ENCODE measurements at regions not wholly inside any gene's neighbourhood (a gene's known extent, or its start where the extent isn't known, plus 50 kb on each side); places are given as distances from the start of the nearest gene placed in this dataset.

DNA sequence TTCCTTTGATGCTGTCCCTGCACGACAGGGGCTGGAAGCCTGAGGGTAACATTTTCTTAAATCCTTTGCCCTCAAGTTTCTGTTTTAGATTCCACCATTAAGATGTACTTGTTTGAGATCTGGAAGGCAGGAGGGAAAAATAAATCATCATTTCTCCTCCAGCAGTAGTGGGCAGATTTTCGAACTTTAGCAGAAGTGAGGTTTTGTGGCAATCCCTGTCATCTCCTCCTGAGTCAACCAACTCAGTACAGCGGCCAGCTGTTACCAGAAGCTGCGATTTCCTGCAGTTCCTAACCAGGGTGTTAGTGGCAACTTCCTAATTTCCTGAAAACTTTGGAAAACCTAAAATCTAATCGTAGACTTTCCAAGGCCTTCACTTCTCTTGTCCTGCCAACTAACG lies 517.2 kb upstream of the ACVR2A start:
- H3K27me3 ChIP-seq: no peaks in the 10 kb centered on the region
- WGBS, 2 donors: 49 to 78% methylated on average over 6 of the region's 6 CpGs
- H3K36me3 ChIP-seq: no peaks in the 10 kb centered on the region
- no peaks in the 10 kb centered on the region for H3K4me1 ChIP-seq
- no peak for DNase-seq
- H3K27ac ChIP-seq: no peak overlapping the region
- H3K9me3 ChIP-seq: no peaks in the 10 kb centered on the region
- H3K4me3 ChIP-seq: no peak overlapping the region
- intact Hi-C loops (cut with DNase I): no loop called here
- TF ChIP-seq POLR2AphosphoS5 (IDR thresholded peaks at IDR 0.05) (no peak), EP300 (IDR thresholded peaks at IDR 0.05) (no peak), CTCF (IDR thresholded peaks at IDR 0.05) (no peak), POLR2A (IDR thresholded peaks at IDR 0.05) (no peak)

- TF ChIP-seq POLR2AphosphoS5 (IDR thresholded peaks at IDR 0.05) (no peak), EP300 (IDR thresholded peaks at IDR 0.05) (no peak), CTCF (IDR thresholded peaks at IDR 0.05) (no peak), POLR2A (IDR thresholded peaks at IDR 0.05) (no peak)
Observed at GRCh38 chr2:147325990-147326389, 518.8 kb upstream of the ACVR2A start.

DNA sequence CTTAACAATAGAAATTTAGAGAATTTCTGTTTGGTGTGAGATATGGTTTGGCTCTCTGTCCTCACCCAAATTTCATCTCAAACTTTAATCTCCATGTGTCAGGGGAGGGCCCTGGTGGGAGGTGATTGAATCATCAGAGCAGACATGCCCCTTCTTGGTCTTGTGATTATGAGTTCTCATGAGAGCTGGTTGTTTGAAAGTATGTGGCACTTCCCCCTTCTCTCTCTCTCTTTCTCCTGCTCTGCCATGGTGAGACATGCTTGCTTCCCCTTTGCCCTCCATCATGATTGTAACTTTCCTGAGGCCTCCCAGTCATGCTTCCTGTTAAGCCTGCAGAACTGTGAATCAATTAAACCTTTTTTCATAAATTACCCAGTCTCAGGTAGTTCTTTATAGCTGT lies 524.7 kb upstream of the ACVR2A start:
- intact Hi-C loops (cut with DNase I): no loop called here
- no peak overlapping the region for H3K27ac ChIP-seq
- H3K27me3 ChIP-seq: no peaks in the 10 kb centered on the region

More at GRCh38 chr2:147325990-147326389, 518.8 kb upstream of the ACVR2A start:
- no peak overlapping the region for H3K4me3 ChIP-seq
- no peak overlapping the region for H3K27ac ChIP-seq
- intact Hi-C loops (cut with DNase I): no loop called here
- no peak for DNase-seq
- H3K36me3 ChIP-seq: no peaks in the 10 kb centered on the region
- no peaks in the 10 kb centered on the region for H3K9me3 ChIP-seq
- no peaks in the 10 kb centered on the region for H3K27me3 ChIP-seq
- H3K4me1 ChIP-seq: no peaks in the 10 kb centered on the region
- WGBS, 2 donors: 8 to 43% methylated on average over 1 of the region's 1 CpG

GRCh38 chr2:147311058-147311430 lies 533.8 kb upstream of the ACVR2A start:
- H3K9me3 ChIP-seq: no peaks in the 10 kb centered on the region
- no peaks in the 10 kb centered on the region for H3K4me1 ChIP-seq
- no peaks in the 10 kb centered on the region for H3K27me3 ChIP-seq
- H3K36me3 ChIP-seq: no peaks in the 10 kb centered on the region
- no peak overlapping the region for H3K4me3 ChIP-seq
- intact Hi-C loops (cut with DNase I): no loop called here
- H3K27ac ChIP-seq: no peak overlapping the region
- no peak for TF ChIP-seq CTCF (IDR thresholded peaks at IDR 0.05)
- no peak for TF ChIP-seq EP300 (IDR thresholded peaks at IDR 0.05)
- WGBS, 2 donors: 16 to 47% methylated on average over 3 of the region's 3 CpGs
- DNase-seq: no peak

More for the DNA sequence above, 524.7 kb upstream of the ACVR2A start:
- TF ChIP-seq CTCF (IDR thresholded peaks at IDR 0.05) (no peak), EP300 (IDR thresholded peaks at IDR 0.05) (no peak), POLR2AphosphoS5 (IDR thresholded peaks at IDR 0.05) (no peak), POLR2A (IDR thresholded peaks at IDR 0.05) (no peak)
- H3K9me3 ChIP-seq: peaks cover 3 to 12% (median 6%) of the 10 kb centered on the region in 4 donors
- no peaks in the 10 kb centered on the region for H3K4me1 ChIP-seq
- H3K4me3 ChIP-seq: no peak overlapping the region
- DNase-seq: no peak
- no peaks in the 10 kb centered on the region for H3K36me3 ChIP-seq

- no peak for TF ChIP-seq POLR2AphosphoS5 (IDR thresholded peaks at IDR 0.05)
- TF ChIP-seq POLR2A (IDR thresholded peaks at IDR 0.05): no peak
- no peak for TF ChIP-seq CTCF (IDR thresholded peaks at IDR 0.05)
- TF ChIP-seq EP300 (IDR thresholded peaks at IDR 0.05): no peak
- no peaks in the 10 kb centered on the region for H3K9me3 ChIP-seq
- no peak for DNase-seq
- no peak overlapping the region for H3K27ac ChIP-seq
- no peak overlapping the region for H3K4me3 ChIP-seq
- H3K4me1 ChIP-seq: no peaks in the 10 kb centered on the region
- intact Hi-C loops (cut with DNase I): no loop called here
- WGBS, 2 donors: 79 to 88% methylated on average over 2 of the region's 2 CpGs
- no peaks in the 10 kb centered on the region for H3K27me3 ChIP-seq
- H3K36me3 ChIP-seq: no peaks in the 10 kb centered on the region
Observed at GRCh38 chr2:147310335-147311057, 534.3 kb upstream of the ACVR2A start.

Measured in sigmoid colon (tissue), 6 donors.